Left ventricle myocardium inferior (tissue), 1 donor: ENCODE measurements at regions not wholly inside any gene's neighbourhood (a gene's known extent, or its start where the extent isn't known, plus 50 kb on each side); places are given as distances from the start of the nearest gene placed in this dataset.
"Not testable (repeated sequence)": the region's sequence is repeated elsewhere in the genome, so short reads cannot be mapped to it uniquely, and the experiment has no call there.

ENCODE experiments used
- DNase-seq: peaks from one replicate; pipeline ENCODE4 v3.0.0-alpha.2; 2020
- H3K27ac ChIP-seq: fragments of 200-600 bp; replicated peaks from 2 replicates; pipeline ENCODE4 v1.8.0; 2021
- H3K27me3 ChIP-seq: fragments of 200-600 bp; 2 replicates; pipeline ENCODE4 v1.8.0; 2021; ENCODE audit warnings: low read depth
- H3K36me3 ChIP-seq: fragments of 200-600 bp; 2 replicates; pipeline ENCODE4 v1.8.0; 2021
- H3K4me1 ChIP-seq: fragments of 200-600 bp; 2 replicates; pipeline ENCODE4 v1.8.0; 2021
- H3K4me3 ChIP-seq: fragments of 200-600 bp; 2 replicates; pipeline ENCODE4 v1.8.0; 2021; ENCODE audit warnings: mild to moderate bottlenecking, moderate library complexity
- H3K9me3 ChIP-seq: fragments of 200-600 bp; replicated peaks from 2 replicates; pipeline ENCODE4 v1.8.0; 2021
- CTCF ChIP-seq: fragments of 200-600 bp; IDR thresholded peaks from 2 replicates; pipeline ENCODE4 v1.8.0; 2021; ENCODE audit warnings: antibody characterized with exemption, mild to moderate bottlenecking, borderline replicate concordance
- intact Hi-C: fragments of 100-400 bp; cut with micrococcal nuclease; formaldehyde crosslinking; loops from one replicate; pipeline ENCODE4 v1.11.0; 2022
- donor health status: DM: no; HTN: yes; CAD: no; lungs with severe emphysema.

GRCh38 chr9:93890436-93890935 is 64.7 kb downstream of the BARX1 start:
- Histone ChIP-seq H3K4me1 (no peaks in the 10 kb centered on the region), H3K27me3 (peaks cover 12% of the 10 kb centered on the region), H3K4me3 (no peak overlapping the region), H3K27ac (no peak overlapping the region), H3K36me3 (no peaks in the 10 kb centered on the region), H3K9me3 (peaks cover 11% of the 10 kb centered on the region)
- intact Hi-C loops, result no loop called here
- DNase-seq, result no peak
- TF ChIP-seq CTCF, result no peak

- intact Hi-C loops, result no loop called here
- no peak for DNase-seq
- TF ChIP-seq CTCF, result no peak
Observed at GRCh38 chr9:93886911-93887310, 68.2 kb downstream of the BARX1 start.

GRCh38 chr9:93884808-93885207 is 70.3 kb downstream of the BARX1 start:
- Histone ChIP-seq H3K36me3 (no peaks in the 10 kb centered on the region), H3K27ac (no peak overlapping the region), H3K4me3 (no peak overlapping the region), H3K4me1 (no peaks in the 10 kb centered on the region), H3K9me3 (no peaks in the 10 kb centered on the region), H3K27me3 (peaks cover 19% of the 10 kb centered on the region)
- TF ChIP-seq CTCF, result no peak
- DNase-seq, result no peak
- intact Hi-C loops, result no loop called here

More at GRCh38 chr9:93886911-93887310, 68.2 kb downstream of the BARX1 start:
- Histone ChIP-seq H3K4me1 (no peaks in the 10 kb centered on the region), H3K36me3 (no peaks in the 10 kb centered on the region), H3K9me3 (no peaks in the 10 kb centered on the region), H3K27ac (no peak overlapping the region), H3K4me3 (no peak overlapping the region), H3K27me3 (peaks cover 19% of the 10 kb centered on the region)

GRCh38 chr9:93879662-93880407 is 75.3 kb downstream of the BARX1 start:
- peaks cover 17% of the 10 kb centered on the region for H3K9me3 ChIP-seq
- H3K4me1 ChIP-seq, H3K27me3 ChIP-seq, H3K36me3 ChIP-seq, intact Hi-C loops, DNase-seq, H3K27ac ChIP-seq, H3K4me3 ChIP-seq: not testable (repeated sequence)

- TF ChIP-seq CTCF, result no peak
- H3K27me3 ChIP-seq, result peaks cover 16% of the 10 kb centered on the region
- no peak for DNase-seq
- H3K27ac ChIP-seq, result no peak overlapping the region
- peaks cover 38% of the 10 kb centered on the region for H3K9me3 ChIP-seq
- H3K36me3 ChIP-seq, result no peaks in the 10 kb centered on the region
- no peak overlapping the region for H3K4me3 ChIP-seq
- no peaks in the 10 kb centered on the region for H3K4me1 ChIP-seq
- intact Hi-C loops, result no loop called here
Observed at GRCh38 chr9:93875330-93875729, 79.8 kb downstream of the BARX1 start.

- Histone ChIP-seq H3K4me3 (no peak overlapping the region), H3K9me3 (peaks cover 38% of the 10 kb centered on the region), H3K36me3 (no peaks in the 10 kb centered on the region), H3K4me1 (no peaks in the 10 kb centered on the region), H3K27ac (no peak overlapping the region), H3K27me3 (peaks cover 27% of the 10 kb centered on the region)
- TF ChIP-seq CTCF, result no peak
- DNase-seq, result no peak
- intact Hi-C loops, result no loop called here
Observed at GRCh38 chr9:93874242-93874641, 80.9 kb downstream of the BARX1 start.
